Activated naive CD4-positive, alpha-beta T cell treated with anti-CD3 and anti-CD28 coated beads, Interleukin-2, amount 10 ng/mL, durations not matched to agents 7 days and 5 days (primary cell): ENCODE measurements at regions not wholly inside any gene's neighbourhood (a gene's known extent, or its start where the extent isn't known, plus 50 kb on each side); places are given as distances from the start of the nearest gene placed in this dataset.

Experiments used
- CTCF ChIA-PET: fragments of 350-600 bp; sonication (Branson Sonifier 250); formaldehyde crosslinking; loops from one replicate; lab custom pipeline; 2021; ENCODE audit warnings: antibody characterized with exemption; lab: Charles Lee
- DNase-seq: peaks from one replicate; pipeline ENCODE4 v3.0.0-alpha.2; 2020
- H3K27ac Mint-ChIP-seq: one replicate; pipeline ENCODE4 v1.8.0; 2021; ENCODE audit warnings: mild to moderate bottlenecking, moderate library complexity, mixed read lengths
- H3K27me3 Mint-ChIP-seq: one replicate; pipeline ENCODE4 v1.8.0; 2021; ENCODE audit warnings: mild to moderate bottlenecking, mixed read lengths
- H3K36me3 Mint-ChIP-seq: one replicate; pipeline ENCODE4 v1.8.0; 2021; ENCODE audit warnings: mixed read lengths
- H3K4me1 Mint-ChIP-seq: one replicate; pipeline ENCODE4 v1.8.0; 2021; ENCODE audit warnings: mixed read lengths
- H3K4me3 Mint-ChIP-seq: one replicate; pipeline ENCODE4 v1.8.0; 2021; ENCODE audit warnings: mild to moderate bottlenecking, moderate library complexity, mixed read lengths
- H3K9me3 Mint-ChIP-seq: one replicate; pipeline ENCODE4 v1.8.0; 2021; ENCODE audit warnings: mixed read lengths

GRCh38 chr4:112865443-112865842 is 184.0 kb upstream of the ANK2 start:
- CTCF ChIA-PET, result no interaction called here
- H3K4me1 Mint-ChIP-seq, result no peaks in the 10 kb centered on the region
- H3K9me3 Mint-ChIP-seq, result no peaks in the 10 kb centered on the region
- DNase-seq, result no peak
- H3K36me3 Mint-ChIP-seq, result no peaks in the 10 kb centered on the region
- H3K4me3 Mint-ChIP-seq, result no peak overlapping the region
- H3K27me3 Mint-ChIP-seq, result no peaks in the 10 kb centered on the region
- no peak overlapping the region for H3K27ac Mint-ChIP-seq

GRCh38 chr4:112876316-112876715 is 173.1 kb upstream of the ANK2 start:
- Mint-ChIP-seq H3K4me1 (no peaks in the 10 kb centered on the region), H3K27me3 (no peaks in the 10 kb centered on the region), H3K36me3 (no peaks in the 10 kb centered on the region), H3K27ac (no peak overlapping the region), H3K4me3 (no peak overlapping the region), H3K9me3 (no peaks in the 10 kb centered on the region)
- CTCF ChIA-PET, result no interaction called here
- DNase-seq, result no peak

GRCh38 chr4:112881842-112882241 is 167.6 kb upstream of the ANK2 start:
- Mint-ChIP-seq H3K27ac (no peak overlapping the region), H3K36me3 (no peaks in the 10 kb centered on the region), H3K9me3 (no peaks in the 10 kb centered on the region), H3K27me3 (peaks cover 4% of the 10 kb centered on the region), H3K4me3 (no peak overlapping the region), H3K4me1 (no peaks in the 10 kb centered on the region)
- DNase-seq, result no peak
- CTCF ChIA-PET, result no interaction called here

GRCh38 chr4:112882286-112882685 is 167.2 kb upstream of the ANK2 start:
- H3K4me1 Mint-ChIP-seq, result no peaks in the 10 kb centered on the region
- H3K9me3 Mint-ChIP-seq, result no peaks in the 10 kb centered on the region
- H3K4me3 Mint-ChIP-seq, result no peak overlapping the region
- peaks cover 4% of the 10 kb centered on the region for H3K27me3 Mint-ChIP-seq
- H3K27ac Mint-ChIP-seq, result no peak overlapping the region
- DNase-seq, result no peak
- CTCF ChIA-PET, result no interaction called here
- no peaks in the 10 kb centered on the region for H3K36me3 Mint-ChIP-seq

- CTCF ChIA-PET, result no interaction called here
- Mint-ChIP-seq H3K9me3 (no peaks in the 10 kb centered on the region), H3K4me1 (no peaks in the 10 kb centered on the region), H3K27ac (no peak overlapping the region), H3K27me3 (peaks cover 4% of the 10 kb centered on the region), H3K4me3 (no peak overlapping the region), H3K36me3 (no peaks in the 10 kb centered on the region)
- DNase-seq, result no peak
Measured at GRCh38 chr4:112884406-112884805, 165.0 kb upstream of the ANK2 start.

DNA sequence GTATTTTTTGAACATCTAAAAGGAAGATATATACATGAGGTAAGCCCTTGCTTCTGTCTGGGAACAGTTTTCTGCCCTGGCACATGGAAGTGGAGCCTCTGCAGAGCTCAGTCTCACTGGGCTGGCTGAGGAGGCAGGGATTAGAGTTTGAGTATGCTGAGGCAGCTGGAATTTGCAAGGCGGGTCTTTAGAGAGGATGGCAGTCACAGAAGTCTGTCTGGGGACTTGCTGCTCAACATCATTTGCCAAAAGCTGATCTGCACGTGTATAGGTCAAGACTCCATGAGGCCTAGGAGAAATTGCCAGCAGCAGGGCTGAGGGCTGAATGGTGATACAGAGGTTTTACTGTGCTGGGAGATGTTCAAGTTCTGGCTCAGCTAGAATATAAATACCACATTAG is 163.6 kb upstream of the ANK2 start:
- Mint-ChIP-seq H3K4me3 (no peak overlapping the region), H3K9me3 (no peaks in the 10 kb centered on the region), H3K27ac (no peak overlapping the region), H3K36me3 (no peaks in the 10 kb centered on the region), H3K27me3 (peaks cover 4% of the 10 kb centered on the region), H3K4me1 (no peaks in the 10 kb centered on the region)
- DNase-seq, result no peak
- CTCF ChIA-PET, result no interaction called here

DNA sequence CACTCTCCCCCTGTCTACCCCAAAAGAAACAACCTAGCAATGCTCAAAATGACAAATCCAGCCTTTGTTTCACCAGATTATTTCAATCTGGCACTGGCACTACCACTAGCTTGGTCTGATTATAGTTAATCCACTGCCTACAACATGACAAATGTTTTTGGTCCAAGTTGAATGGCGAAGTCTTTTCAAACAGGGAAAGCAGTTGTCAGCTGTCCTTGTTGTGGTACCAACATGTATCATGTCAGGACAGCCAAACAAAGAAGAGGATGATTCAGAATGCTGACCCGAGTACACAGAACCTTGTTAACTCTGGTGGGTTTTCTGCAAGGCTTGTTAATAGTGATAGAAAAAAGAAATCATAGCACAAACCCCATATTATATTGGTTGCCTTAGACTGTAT is 160.8 kb upstream of the ANK2 start:
- CTCF ChIA-PET, result interaction anchor here (0.8 kb wide), 1 partner anchor 8 kb away, joined by 4 read pairs; no protein-coding TSS in a partner anchor
- no peak for DNase-seq

DNA sequence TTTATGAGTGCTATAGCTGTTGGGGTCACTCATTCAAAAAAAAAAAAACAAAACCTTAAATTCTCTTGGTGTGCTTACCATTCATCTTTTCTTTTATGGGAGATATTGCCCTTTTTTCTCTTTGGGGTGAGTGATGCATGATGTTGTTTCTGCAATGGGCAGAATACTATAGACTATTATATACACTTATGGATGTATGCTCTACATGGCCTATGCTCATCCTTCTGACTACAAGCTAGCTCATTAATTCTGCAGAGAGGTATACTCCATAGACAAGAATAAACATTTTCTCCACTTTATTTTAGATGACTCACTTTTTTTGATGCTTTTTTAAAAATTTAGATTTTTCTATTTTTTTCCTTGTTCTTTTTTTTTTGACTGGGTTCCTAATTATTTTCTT is 160.3 kb upstream of the ANK2 start:
- Mint-ChIP-seq H3K27me3 (peaks cover 4% of the 10 kb centered on the region), H3K27ac (no peak overlapping the region), H3K4me1 (no peaks in the 10 kb centered on the region), H3K4me3 (no peak overlapping the region), H3K36me3 (no peaks in the 10 kb centered on the region), H3K9me3 (no peaks in the 10 kb centered on the region)
- CTCF ChIA-PET, result interaction anchor here (0.8 kb wide), 1 partner anchor 9 kb away, joined by 4 read pairs; no protein-coding TSS in a partner anchor
- DNase-seq, result no peak

More for the DNA sequence above, 160.8 kb upstream of the ANK2 start:
- H3K36me3 Mint-ChIP-seq, result no peaks in the 10 kb centered on the region
- peaks cover 4% of the 10 kb centered on the region for H3K27me3 Mint-ChIP-seq
- no peaks in the 10 kb centered on the region for H3K9me3 Mint-ChIP-seq
- no peak overlapping the region for H3K4me3 Mint-ChIP-seq
- H3K27ac Mint-ChIP-seq, result no peak overlapping the region
- no peaks in the 10 kb centered on the region for H3K4me1 Mint-ChIP-seq

DNA sequence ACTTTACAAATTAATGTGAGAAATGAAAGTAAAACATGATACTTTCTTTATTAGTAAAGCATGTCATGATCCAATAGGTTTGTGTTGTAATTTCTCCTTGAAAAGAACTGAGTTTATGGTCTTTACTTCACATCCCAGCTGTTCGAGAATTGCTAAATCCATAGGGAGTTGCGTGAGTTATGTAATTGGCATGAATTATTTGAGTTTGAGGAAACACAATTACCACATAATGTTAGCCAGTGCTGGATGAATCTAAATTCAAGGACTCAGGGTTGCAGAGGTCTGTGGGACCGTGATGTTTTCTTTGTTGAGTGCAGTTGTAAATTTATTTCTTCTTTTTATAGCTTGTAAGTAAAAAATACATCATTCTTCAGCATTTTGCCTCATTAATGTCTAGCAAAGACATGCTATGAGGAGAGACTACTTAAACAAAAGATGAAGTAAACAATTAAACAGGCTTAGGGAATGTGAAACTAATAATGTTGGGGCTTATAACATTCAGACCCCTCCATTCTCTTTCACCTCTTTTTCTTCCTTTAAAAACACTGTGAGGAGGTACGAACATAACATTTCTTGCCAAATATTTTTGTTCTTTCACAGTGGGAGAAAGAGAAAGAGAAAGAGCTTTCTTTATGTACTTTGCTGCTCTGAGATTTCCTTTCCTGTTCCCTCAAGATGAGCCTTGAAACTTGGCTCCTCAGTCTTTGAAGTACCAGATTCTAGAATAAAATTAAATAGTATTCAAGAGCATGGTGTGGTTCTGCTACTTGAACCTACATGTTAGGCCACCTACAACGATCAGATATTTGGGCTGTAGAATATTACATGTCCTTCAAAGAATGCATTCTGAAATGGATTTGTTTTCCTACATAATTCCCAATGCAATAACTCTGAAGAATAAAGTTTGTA is 159.6 kb upstream of the ANK2 start:
- no peak overlapping the region for H3K4me3 Mint-ChIP-seq
- CTCF ChIA-PET, result interaction anchor here (0.8 kb wide), 1 partner anchor 10 kb away, joined by 4 read pairs; no protein-coding TSS in a partner anchor
- no peaks in the 10 kb centered on the region for H3K36me3 Mint-ChIP-seq

DNA sequence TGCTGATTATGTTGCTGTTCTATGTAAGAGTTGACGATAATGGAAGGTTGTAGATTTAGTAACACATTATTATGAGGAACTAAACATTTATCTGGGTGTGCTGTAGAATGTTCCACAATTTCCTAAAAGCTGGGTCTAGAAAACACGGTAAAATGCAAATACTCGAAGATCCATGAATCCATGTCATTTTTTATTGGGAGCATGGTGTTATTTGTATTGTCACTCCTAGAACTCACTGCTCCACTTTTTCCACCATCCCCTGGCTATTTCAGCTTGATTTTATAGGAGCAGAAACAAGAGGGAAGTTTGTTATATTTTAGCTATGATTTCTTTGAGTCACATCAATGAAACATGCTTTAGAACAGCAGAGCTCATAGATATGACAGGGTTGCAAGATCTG is 155.0 kb upstream of the ANK2 start:
- CTCF ChIA-PET, result no interaction called here
- H3K4me3 Mint-ChIP-seq, result no peak overlapping the region
- H3K27me3 Mint-ChIP-seq, result peaks cover 9% of the 10 kb centered on the region
- no peaks in the 10 kb centered on the region for H3K9me3 Mint-ChIP-seq
- H3K4me1 Mint-ChIP-seq, result no peaks in the 10 kb centered on the region
- no peak overlapping the region for H3K27ac Mint-ChIP-seq
- DNase-seq, result no peak
- no peaks in the 10 kb centered on the region for H3K36me3 Mint-ChIP-seq

More for the DNA sequence above, 159.6 kb upstream of the ANK2 start:
- peaks cover 4% of the 10 kb centered on the region for H3K27me3 Mint-ChIP-seq
- no peak overlapping the region for H3K27ac Mint-ChIP-seq
- no peaks in the 10 kb centered on the region for H3K4me1 Mint-ChIP-seq
- DNase-seq, result no peak
- no peaks in the 10 kb centered on the region for H3K9me3 Mint-ChIP-seq

DNA sequence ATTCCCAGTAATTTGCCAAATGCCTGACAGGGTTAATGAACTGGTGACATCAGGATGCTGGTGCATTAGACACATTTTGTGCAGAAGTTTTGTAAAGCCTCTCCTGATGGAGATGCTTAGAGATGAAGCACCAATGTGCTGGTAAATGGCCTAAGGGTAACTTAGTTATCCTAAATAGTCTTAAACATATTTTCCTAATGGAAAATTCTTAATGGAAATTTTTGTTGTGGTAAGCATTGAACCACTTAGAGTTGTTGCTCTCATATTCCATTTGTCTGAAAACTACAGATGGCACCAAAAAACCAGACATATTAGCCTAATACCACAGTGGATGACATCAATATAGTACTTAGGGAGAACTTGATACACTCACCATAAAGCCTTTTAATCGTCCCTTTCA is 154.5 kb upstream of the ANK2 start:
- H3K4me1 Mint-ChIP-seq, result no peaks in the 10 kb centered on the region
- no peak for DNase-seq
- no peak overlapping the region for H3K4me3 Mint-ChIP-seq
- CTCF ChIA-PET, result no interaction called here
- H3K36me3 Mint-ChIP-seq, result no peaks in the 10 kb centered on the region
- H3K9me3 Mint-ChIP-seq, result no peaks in the 10 kb centered on the region
- no peak overlapping the region for H3K27ac Mint-ChIP-seq
- H3K27me3 Mint-ChIP-seq, result peaks cover 9% of the 10 kb centered on the region

- CTCF ChIA-PET, result no interaction called here
- H3K36me3 Mint-ChIP-seq, result no peaks in the 10 kb centered on the region
- H3K27ac Mint-ChIP-seq, result no peak overlapping the region
Measured at GRCh38 chr4:112895811-112896608, 153.4 kb upstream of the ANK2 start.

DNA sequence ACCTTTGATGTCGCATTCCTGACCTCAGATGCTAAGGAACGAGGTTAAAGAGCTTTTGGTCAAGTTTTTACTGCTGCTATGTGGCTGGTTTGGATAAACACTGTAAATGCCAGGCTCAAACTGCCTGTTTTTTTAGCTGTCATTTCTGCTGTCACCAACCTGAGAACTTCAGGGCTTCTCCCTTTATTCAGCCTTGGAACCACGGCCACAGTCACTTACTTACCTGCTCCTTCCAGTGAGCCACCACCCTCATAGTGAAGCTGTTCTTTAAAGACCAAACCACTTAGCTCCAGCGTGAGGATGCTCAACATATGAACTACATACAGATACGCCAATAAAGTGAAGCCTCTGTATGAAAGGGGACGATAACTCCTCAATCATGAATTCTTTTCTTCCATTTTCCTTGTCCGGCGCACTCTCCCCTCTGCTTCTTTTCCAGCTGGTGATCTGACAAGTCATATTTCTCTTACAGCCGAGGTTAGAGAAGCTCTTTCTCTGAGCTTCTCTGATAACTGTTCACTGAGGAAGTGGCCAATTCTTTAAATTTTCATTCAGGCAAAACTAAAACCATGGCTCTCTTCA is 152.8 kb upstream of the ANK2 start:
- CTCF ChIA-PET, result no interaction called here
- H3K4me3 Mint-ChIP-seq, result no peak overlapping the region
- no peaks in the 10 kb centered on the region for H3K9me3 Mint-ChIP-seq
- no peaks in the 10 kb centered on the region for H3K36me3 Mint-ChIP-seq
- no peak overlapping the region for H3K27ac Mint-ChIP-seq
- H3K27me3 Mint-ChIP-seq, result peaks cover 9% of the 10 kb centered on the region
- DNase-seq, result no peak
- no peaks in the 10 kb centered on the region for H3K4me1 Mint-ChIP-seq

More at GRCh38 chr4:112895811-112896608, 153.4 kb upstream of the ANK2 start:
- H3K27me3 Mint-ChIP-seq, result peaks cover 9% of the 10 kb centered on the region
- H3K4me3 Mint-ChIP-seq, result no peak overlapping the region
- no peak for DNase-seq
- H3K9me3 Mint-ChIP-seq, result no peaks in the 10 kb centered on the region
- no peaks in the 10 kb centered on the region for H3K4me1 Mint-ChIP-seq

DNA sequence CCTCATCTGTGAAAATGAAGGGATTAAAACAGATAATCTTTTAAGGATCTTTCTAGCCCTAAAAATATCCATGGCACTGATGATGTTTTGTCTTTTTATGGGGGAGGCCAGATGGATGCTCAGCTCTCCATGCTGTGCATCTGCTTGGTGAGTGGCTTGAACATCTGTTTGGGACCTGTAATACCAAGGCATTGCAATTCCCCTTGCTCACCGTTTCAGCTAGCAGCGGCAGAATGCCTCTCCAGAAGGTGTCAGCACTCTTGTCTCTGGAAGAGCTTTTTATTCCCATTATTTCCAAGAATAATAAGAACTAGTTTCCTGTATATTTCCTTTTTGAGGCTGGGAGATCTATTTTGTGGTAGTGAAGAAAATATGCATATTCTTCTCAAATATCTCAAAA is 151.9 kb upstream of the ANK2 start:
- no peak overlapping the region for H3K27ac Mint-ChIP-seq
- H3K27me3 Mint-ChIP-seq, result peaks cover 9% of the 10 kb centered on the region
- H3K36me3 Mint-ChIP-seq, result no peaks in the 10 kb centered on the region
- no peaks in the 10 kb centered on the region for H3K9me3 Mint-ChIP-seq
- H3K4me1 Mint-ChIP-seq, result no peaks in the 10 kb centered on the region
- no peak for DNase-seq
- CTCF ChIA-PET, result no interaction called here
- no peak overlapping the region for H3K4me3 Mint-ChIP-seq
